ENCODE measurements at regions not wholly inside any gene's neighbourhood (a gene's known extent, or its start where the extent isn't known, plus 50 kb on each side); places are given as distances from the start of the nearest gene placed in this dataset.
A peak's percentile ranks its signal among the peaks of the same experiment; 100 is the strongest.
"Not testable (repeated sequence)": the region's sequence is repeated elsewhere in the genome, so short reads cannot be mapped to it uniquely, and the experiment has no call there.

- not testable (repeated sequence) for DNase-seq (ENCODE audit: low spot score)
These were observed 383.4 kb downstream of the HLX start for GRCh38 chr1:221262677-221263076.

GRCh38 chr1:221263831-221264767 lies 384.9 kb downstream of the HLX start:
- peak; percentile 93 for DNase-seq (ENCODE audit: low spot score)

GRCh38 chr1:221264848-221265247 lies 385.6 kb downstream of the HLX start:
- no peak for DNase-seq (ENCODE audit: low spot score)

- DNase-seq (ENCODE audit: low spot score): peak; percentile 16
These were observed 389.1 kb downstream of the HLX start for GRCh38 chr1:221268295-221268694.

- DNase-seq (ENCODE audit: low spot score): no peak
These were observed 392.5 kb downstream of the HLX start for GRCh38 chr1:221271701-221272100.

- DNase-seq (ENCODE audit: low spot score): no peak
These were observed 393.7 kb downstream of the HLX start for GRCh38 chr1:221272940-221273339.

- DNase-seq (ENCODE audit: low spot score): no peak
These were observed 395.1 kb downstream of the HLX start for GRCh38 chr1:221274373-221274772.

GRCh38 chr1:221276896-221277409 lies 397.7 kb downstream of the HLX start:
- DNase-seq (ENCODE audit: low spot score): no peak

GRCh38 chr1:221279146-221279545 lies 399.9 kb downstream of the HLX start:
- DNase-seq (ENCODE audit: low spot score): no peak

- DNase-seq (ENCODE audit: low spot score): no peak
These were observed 404.3 kb downstream of the HLX start for GRCh38 chr1:221283532-221283931.

GRCh38 chr1:221284028-221284427 lies 404.8 kb downstream of the HLX start:
- peak; percentile 72 for DNase-seq (ENCODE audit: low spot score)

GRCh38 chr1:221284991-221285390 lies 405.7 kb downstream of the HLX start:
- DNase-seq (ENCODE audit: low spot score): not testable (repeated sequence)

GRCh38 chr1:221285458-221286210 lies 406.4 kb downstream of the HLX start:
- DNase-seq (ENCODE audit: low spot score): not testable (repeated sequence)

GRCh38 chr1:221286399-221286798 lies 407.2 kb downstream of the HLX start:
- no peak for DNase-seq (ENCODE audit: low spot score)

GRCh38 chr1:221289103-221289502 lies 409.9 kb downstream of the HLX start:
- DNase-seq (ENCODE audit: low spot score): no peak

GRCh38 chr1:221290669-221291068 lies 411.4 kb downstream of the HLX start:
- DNase-seq (ENCODE audit: low spot score): no peak

- no peak for DNase-seq (ENCODE audit: low spot score)
These were observed 411.9 kb downstream of the HLX start for GRCh38 chr1:221291113-221291512.

GRCh38 chr1:221292652-221293051 lies 413.4 kb downstream of the HLX start:
- no peak for DNase-seq (ENCODE audit: low spot score)

- no peak for DNase-seq (ENCODE audit: low spot score)
These were observed 415.0 kb downstream of the HLX start for GRCh38 chr1:221294242-221294641.

- no peak for DNase-seq (ENCODE audit: low spot score)
These were observed 423.1 kb downstream of the HLX start for GRCh38 chr1:221302357-221302756.

- no peak for DNase-seq (ENCODE audit: low spot score)
These were observed 423.6 kb downstream of the HLX start for GRCh38 chr1:221302810-221303209.

- no peak for DNase-seq (ENCODE audit: low spot score)
These were observed 424.4 kb downstream of the HLX start for GRCh38 chr1:221303623-221304022.

GRCh38 chr1:221306239-221306638 lies 427.0 kb downstream of the HLX start:
- DNase-seq (ENCODE audit: low spot score): no peak
